OCI-LY7 (cell line): ENCODE measurements at regions not wholly inside any gene's neighbourhood (a gene's known extent, or its start where the extent isn't known, plus 50 kb on each side); places are given as distances from the start of the nearest gene placed in this dataset.

Experiments used
- BruUV-seq: library from RNA; stranded (reverse); fragments of 400-500 nt; replicated peaks from 2 replicates; lab custom pipeline; 2021; lab: Mats Ljungman, UMichigan
- CTCF ChIA-PET: fragments of 300-600 bp; sonication (Branson Sonifier 250); formaldehyde crosslinking; loops from one replicate; lab custom pipeline; 2022; ENCODE audit warnings: antibody characterized with exemption; ENCODE audit not compliant: unreplicated experiment; lab: Charles Lee
- POLR2A ChIA-PET: fragments of 300-600 bp; sonication (Branson Sonifier 250); formaldehyde crosslinking; loops from one replicate; lab custom pipeline; 2022; ENCODE audit warnings: antibody characterized with exemption; lab: Charles Lee
- DNase-seq: peaks from one replicate; pipeline ENCODE4 v3.0.0-alpha.2; 2015; ENCODE audit warnings: low spot score
- H2AFZ ChIP-seq: fragments of 200-600 bp; sonication (generic), shearing (Covaris generic); 2 replicates; pipeline ENCODE4 v1.6.1; 2014; ENCODE audit warnings: mild to moderate bottlenecking, antibody characterized with exemption, low read length, moderate library complexity
- H3K27ac ChIP-seq: fragments of 200-600 bp; sonication (generic); 2 replicates; pipeline ENCODE4 v1.5.1; 2014; ENCODE audit warnings: mixed run types, low read depth, mild to moderate bottlenecking, moderate library complexity, low read length, inconsistent platforms; ENCODE audit not compliant: poor library complexity, severe bottlenecking
- H3K36me3 ChIP-seq: fragments of 200-600 bp; sonication (generic); 2 replicates; pipeline ENCODE4 v1.6.1; 2014; ENCODE audit warnings: mild to moderate bottlenecking, antibody characterized with exemption, low read length, moderate library complexity, mixed read lengths; ENCODE audit not compliant: insufficient read depth
- H3K4me1 ChIP-seq: fragments of 200-600 bp; sonication (generic); 2 replicates; pipeline ENCODE4 v1.5.1; 2014; ENCODE audit warnings: mild to moderate bottlenecking, low read length; ENCODE audit not compliant: insufficient read depth, poor library complexity, severe bottlenecking
- H3K4me2 ChIP-seq: fragments of 200-600 bp; sonication (generic); 2 replicates; pipeline ENCODE4 v1.6.1; 2014; ENCODE audit warnings: mild to moderate bottlenecking, low read length
- H3K4me3 ChIP-seq: fragments of 200-600 bp; sonication (generic); 2 replicates; pipeline ENCODE4 v1.5.1; 2014; ENCODE audit warnings: mild to moderate bottlenecking, low read depth, low read length; ENCODE audit not compliant: poor library complexity, severe bottlenecking
- H3K79me2 ChIP-seq: fragments of 200-600 bp; sonication (generic); 2 replicates; pipeline ENCODE4 v1.6.1; 2016; ENCODE audit warnings: low read depth, mild to moderate bottlenecking, low read length, moderate library complexity, mixed read lengths; ENCODE audit not compliant: insufficient read depth
- H3K9me2 ChIP-seq: fragments of 200-600 bp; sonication (generic); 2 replicates; pipeline ENCODE4 v1.6.1; 2016; ENCODE audit warnings: mild to moderate bottlenecking, low read length, mixed read lengths; ENCODE audit not compliant: insufficient read depth
- H3K9me3 ChIP-seq: fragments of 200-600 bp; sonication (generic); 2 replicates; pipeline ENCODE4 v1.6.1; 2014; ENCODE audit warnings: mild to moderate bottlenecking, mixed run types, low read length, mixed read lengths
- H4K20me1 ChIP-seq: fragments of 200-600 bp; sonication (generic); 2 replicates; pipeline ENCODE4 v1.6.1; 2014; ENCODE audit warnings: mild to moderate bottlenecking, antibody characterized with exemption, low read length, moderate library complexity, mixed read lengths; ENCODE audit not compliant: insufficient read depth
- CTCF ChIP-seq: fragments of 200-600 bp; sonication (generic); conservative IDR thresholded peaks from 2 replicates; pipeline ENCODE4 v1.5.1; 2014; ENCODE audit warnings: mild to moderate bottlenecking, antibody characterized with exemption, low read length, moderate library complexity, mixed read lengths
- EZH2phosphoT487 ChIP-seq: fragments of 200-600 bp; sonication (generic); IDR thresholded peaks from 2 replicates; pipeline ENCODE4 v1.6.1; 2018; ENCODE audit warnings: low read depth, borderline replicate concordance, mild to moderate bottlenecking, mixed run types, antibody characterized with exemption, low read length, moderate library complexity, mixed read lengths
- intact Hi-C: fragments of 100-400 bp; cut with micrococcal nuclease; formaldehyde crosslinking; loops from one replicate; pipeline ENCODE4 v1.10.0; 2022; ENCODE audit not compliant: unreplicated experiment

DNA sequence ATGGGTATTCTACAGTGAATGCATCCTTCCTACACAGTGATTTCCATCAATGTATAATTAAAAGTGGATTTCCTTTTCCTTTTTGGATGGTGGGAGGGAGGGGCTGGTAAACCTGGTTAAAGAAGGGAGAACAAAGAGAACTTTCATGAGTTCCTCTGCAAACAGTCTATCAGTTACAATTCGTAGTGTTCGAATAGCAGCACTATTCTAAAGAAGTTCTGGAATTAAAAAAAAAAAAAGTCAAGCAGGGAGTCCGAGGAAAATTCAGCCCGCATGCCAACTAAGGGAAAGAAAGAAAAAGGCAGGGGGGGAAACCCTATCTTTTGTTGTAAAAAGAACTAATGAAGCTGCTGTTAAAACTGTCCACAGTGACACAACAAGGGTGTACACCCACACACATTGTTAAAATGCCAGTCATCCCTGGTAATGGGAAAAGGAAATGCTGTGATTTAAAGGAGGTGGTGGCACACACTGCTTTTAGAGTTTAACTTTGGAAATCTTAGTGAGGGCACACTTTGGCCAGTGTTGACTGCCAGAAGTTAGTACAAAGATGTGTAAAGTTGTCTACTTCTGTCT, 521.2 kb downstream of the ZIC1 start:
- no peak overlapping the region for H3K27ac ChIP-seq

GRCh38 chr3:147934451-147935180, 525.5 kb downstream of the ZIC1 start:
- TF ChIP-seq CTCF (no peak), EZH2phosphoT487 (no peak)
- Histone ChIP-seq H3K79me2 (no peaks in the 10 kb centered on the region), H2AFZ (no peak overlapping the region), H3K9me2 (no peaks in the 10 kb centered on the region), H3K27ac (no peak overlapping the region), H3K4me1 (no peaks in the 10 kb centered on the region), H3K9me3 (no peaks in the 10 kb centered on the region), H4K20me1 (no peaks in the 10 kb centered on the region), H3K4me2 (no peak overlapping the region), H3K36me3 (no peaks in the 10 kb centered on the region), H3K4me3 (no peak overlapping the region)
- DNase-seq, result no peak
- intact Hi-C loops, result no loop called here
- CTCF ChIA-PET, result no interaction called here
- BruUV-seq, result no TSS peak
- POLR2A ChIA-PET, result interaction anchor here (1.0 kb wide), 1 partner anchor 8 kb away, joined by 3 read pairs; no protein-coding TSS in a partner anchor

More for the DNA sequence above, 521.2 kb downstream of the ZIC1 start:
- H3K4me3 ChIP-seq, result no peak overlapping the region
- CTCF ChIA-PET, result no interaction called here
- POLR2A ChIA-PET, result no interaction called here
- H3K4me2 ChIP-seq, result no peak overlapping the region
- no peaks in the 10 kb centered on the region for H3K9me3 ChIP-seq
- no peaks in the 10 kb centered on the region for H4K20me1 ChIP-seq
- no peaks in the 10 kb centered on the region for H3K79me2 ChIP-seq
- no peaks in the 10 kb centered on the region for H3K9me2 ChIP-seq
- intact Hi-C loops, result no loop called here
- no TSS peak for BruUV-seq
- DNase-seq, result no peak
- H3K36me3 ChIP-seq, result no peaks in the 10 kb centered on the region
- no peaks in the 10 kb centered on the region for H3K4me1 ChIP-seq
- H2AFZ ChIP-seq, result no peak overlapping the region
- TF ChIP-seq CTCF (no peak), EZH2phosphoT487 (no peak)

DNA sequence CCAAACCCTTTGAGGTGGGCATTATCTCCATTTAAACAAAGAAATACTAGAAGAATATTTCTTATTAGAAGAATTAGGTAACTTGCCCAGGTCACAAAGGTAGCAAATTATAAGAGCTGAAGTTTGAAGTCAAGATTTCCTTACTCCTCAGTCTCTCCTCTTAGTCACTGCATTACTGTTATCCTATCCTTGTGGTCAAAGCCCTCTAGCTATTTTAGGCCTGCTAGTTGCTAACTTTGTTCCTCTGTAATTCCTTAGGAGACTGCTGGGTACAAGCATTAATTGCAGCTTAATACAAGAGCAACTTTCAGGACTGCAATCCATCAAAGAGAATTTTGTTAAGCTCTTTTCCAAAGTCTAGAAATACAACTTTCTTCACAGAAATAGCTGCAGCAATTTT, 528.2 kb downstream of the ZIC1 start:
- Histone ChIP-seq H3K9me2 (no peaks in the 10 kb centered on the region), H2AFZ (no peak overlapping the region), H4K20me1 (no peaks in the 10 kb centered on the region), H3K4me2 (no peak overlapping the region), H3K27ac (no peak overlapping the region), H3K9me3 (no peaks in the 10 kb centered on the region), H3K36me3 (no peaks in the 10 kb centered on the region), H3K4me1 (no peaks in the 10 kb centered on the region), H3K79me2 (no peaks in the 10 kb centered on the region), H3K4me3 (no peak overlapping the region)
- DNase-seq, result no peak
- intact Hi-C loops, result no loop called here
- BruUV-seq, result no TSS peak
- POLR2A ChIA-PET, result no interaction called here
- TF ChIP-seq EZH2phosphoT487, result no peak
- no peak for TF ChIP-seq CTCF
- CTCF ChIA-PET, result no interaction called here
